WTC11 (cell line): ENCODE measurements at regions not wholly inside any gene's neighbourhood (a gene's known extent, or its start where the extent isn't known, plus 50 kb on each side); places are given as distances from the start of the nearest gene placed in this dataset.

ENCODE experiments used
- ATAC-seq: fragments of 200-7000 bp; cut with Tn5 transposase; 2 replicates; pipeline ENCODE4 v1.10.0; 2021; ENCODE audit warnings: mild to moderate bottlenecking, moderate library complexity
- CTCF ChIA-PET: fragments of 300-600 bp; sonication (Branson Sonifier 250); formaldehyde crosslinking; loops from one replicate; lab custom pipeline; 2021; ENCODE audit warnings: antibody characterized with exemption; lab: Charles Lee
- POLR2A ChIA-PET: fragments of 350-600 bp; sonication (Branson Sonifier 250); formaldehyde crosslinking; loops from one replicate; lab custom pipeline; 2021; ENCODE audit warnings: antibody characterized with exemption; lab: Charles Lee
- DNase-seq: peaks from one replicate; pipeline ENCODE4 v3.0.0; 2021; ENCODE audit warnings: low spot score
- H3K27ac Mint-ChIP-seq: 2 replicates; pipeline ENCODE4 v1.8.0; 2021; ENCODE audit warnings: mixed read lengths
- H3K27me3 Mint-ChIP-seq: 2 replicates; pipeline ENCODE4 v1.8.0; 2021; ENCODE audit warnings: low read depth, mild to moderate bottlenecking, moderate library complexity, mixed read lengths
- H3K36me3 Mint-ChIP-seq: 2 replicates; pipeline ENCODE4 v1.8.0; 2021; ENCODE audit warnings: mixed read lengths
- H3K4me1 Mint-ChIP-seq: 2 replicates; pipeline ENCODE4 v1.8.0; 2022; ENCODE audit warnings: mixed read lengths
- H3K4me3 Mint-ChIP-seq: 2 replicates; pipeline ENCODE4 v1.8.0; 2021; ENCODE audit warnings: mild to moderate bottlenecking, moderate library complexity, mixed read lengths
- H3K9me3 Mint-ChIP-seq: 2 replicates; pipeline ENCODE4 v1.8.0; 2021; ENCODE audit warnings: mixed read lengths
- ARID4B ChIP-seq: sonication (generic); formaldehyde crosslinking; IDR thresholded peaks from 2 replicates; pipeline ENCODE4 v1.8.0; 2023; ENCODE audit warnings: missing genetic modification reagents, mild to moderate bottlenecking, borderline replicate concordance
- ATF2 ChIP-seq: sonication (generic); formaldehyde crosslinking; IDR thresholded peaks from 2 replicates; pipeline ENCODE4 v1.8.1; 2022; ENCODE audit warnings: low read depth, missing genetic modification reagents, borderline replicate concordance
- ATF3 ChIP-seq: sonication (generic); formaldehyde crosslinking; conservative IDR thresholded peaks from 2 replicates; pipeline ENCODE4 v1.8.1; 2022; ENCODE audit warnings: mild to moderate bottlenecking, missing genetic modification reagents
- ATF6 ChIP-seq: sonication (generic); formaldehyde crosslinking; IDR thresholded peaks from 2 replicates; pipeline ENCODE4 v1.8.1; 2023; ENCODE audit warnings: mild to moderate bottlenecking, missing genetic modification reagents
- E2F4 ChIP-seq: sonication (generic); formaldehyde crosslinking; IDR thresholded peaks from 2 replicates; pipeline ENCODE4 v1.8.1; 2022; ENCODE audit warnings: low read depth, mild to moderate bottlenecking, moderate library complexity, missing genetic modification reagents, borderline replicate concordance
- GRHL2 ChIP-seq: fragments of 250-450 bp; sonication (Bioruptor Pico); IDR thresholded peaks from 2 replicates; pipeline ENCODE4 v1.8.0; 2022; ENCODE audit warnings: mild to moderate bottlenecking, moderate library complexity; ENCODE audit not compliant: insufficient replicate concordance, severe bottlenecking
- GTF2I ChIP-seq: fragments of 250-450 bp; sonication (Bioruptor Pico); conservative IDR thresholded peaks from 2 replicates; pipeline ENCODE4 v1.4.0; 2021; ENCODE audit warnings: mild to moderate bottlenecking
- IRF2 ChIP-seq: sonication (generic); formaldehyde crosslinking; IDR thresholded peaks from 2 replicates; pipeline ENCODE4 v1.8.0; 2022; ENCODE audit warnings: low read depth, missing genetic modification reagents, borderline replicate concordance
- JUN ChIP-seq: sonication (generic); formaldehyde crosslinking; IDR thresholded peaks from 2 replicates; pipeline ENCODE4 v1.8.0; 2023; ENCODE audit warnings: mild to moderate bottlenecking, missing genetic modification reagents
- MLX ChIP-seq: sonication (generic); formaldehyde crosslinking; IDR thresholded peaks from 2 replicates; pipeline ENCODE4 v1.8.1; 2023; ENCODE audit warnings: mild to moderate bottlenecking, missing genetic modification reagents, moderate library complexity
- NR2C2 ChIP-seq: sonication (generic); formaldehyde crosslinking; IDR thresholded peaks from 2 replicates; pipeline ENCODE4 v1.8.0; 2022; ENCODE audit warnings: mild to moderate bottlenecking, missing genetic modification reagents
- TEAD1 ChIP-seq: sonication (generic); formaldehyde crosslinking; IDR thresholded peaks from 2 replicates; pipeline ENCODE4 v1.8.0; 2022; ENCODE audit warnings: mild to moderate bottlenecking, missing genetic modification reagents

- no peak for ATAC-seq
- Mint-ChIP-seq H3K27me3 (no peaks in the 10 kb centered on the region), H3K36me3 (no peaks in the 10 kb centered on the region), H3K4me3 (no peak overlapping the region), H3K9me3 (peaks cover 11% of the 10 kb centered on the region), H3K27ac (no peak overlapping the region), H3K4me1 (peaks cover 11% of the 10 kb centered on the region)
- ChIA-PET POLR2A (no interaction called here), CTCF (no interaction called here)
- no peak for TF ChIP-seq GTF2I (CRISPR knock-in tag)
- no peak for TF ChIP-seq TEAD1 (CRISPR knock-in tag)
- TF ChIP-seq ATF3 (CRISPR knock-in tag): no peak
- no peak for TF ChIP-seq JUN (CRISPR knock-in tag)
- no peak for TF ChIP-seq E2F4 (CRISPR knock-in tag)
- TF ChIP-seq GRHL2 (CRISPR knock-in tag): no peak
- no peak for TF ChIP-seq ATF2
- TF ChIP-seq NR2C2 (CRISPR knock-in tag): no peak
- no peak for TF ChIP-seq ARID4B (CRISPR knock-in tag)
- DNase-seq: no peak
These were observed 1258.8 kb upstream of the B3GALT2 start for GRCh38 chr1:194445244-194445643.

GRCh38 chr1:194442901-194443575 is 1256.6 kb upstream of the B3GALT2 start:
- Mint-ChIP-seq H3K4me1 (peaks cover 11% of the 10 kb centered on the region), H3K36me3 (no peaks in the 10 kb centered on the region), H3K4me3 (no peak overlapping the region), H3K27ac (no peak overlapping the region), H3K27me3 (no peaks in the 10 kb centered on the region), H3K9me3 (peaks cover 11% of the 10 kb centered on the region)
- TF ChIP-seq MLX (CRISPR knock-in tag) (no peak), IRF2 (no peak), ATF6 (CRISPR knock-in tag) (no peak)
- CTCF ChIA-PET: no interaction called here
- POLR2A ChIA-PET: no interaction called here
- ATAC-seq: no peak
- no peak for DNase-seq
